DMS153 (cell line): ENCODE measurements at regions not wholly inside any gene's neighbourhood (a gene's known extent, or its start where the extent isn't known, plus 50 kb on each side); places are given as distances from the start of the nearest gene placed in this dataset.
"Not testable (repeated sequence)": the region's sequence is repeated elsewhere in the genome, so short reads cannot be mapped to it uniquely, and the experiment has no call there.

Experiments used
- DNase-seq: peaks from one replicate; lab custom pipeline; 2025; lab: John Stamatoyannopoulos, UW

GRCh38 chr10:129165076-129165720 lies 301.8 kb upstream of the MGMT start:
- no peak for DNase-seq

GRCh38 chr10:129165770-129166169 lies 301.3 kb upstream of the MGMT start:
- no peak for DNase-seq

- no peak for DNase-seq
Measured at GRCh38 chr10:129168660-129169059, 298.4 kb upstream of the MGMT start.

GRCh38 chr10:129169115-129169514 lies 297.9 kb upstream of the MGMT start:
- DNase-seq, result no peak

- DNase-seq, result no peak
Measured at GRCh38 chr10:129170812-129171211, 296.2 kb upstream of the MGMT start.

GRCh38 chr10:129171812-129172211 lies 295.2 kb upstream of the MGMT start:
- no peak for DNase-seq

- DNase-seq, result no peak
Measured at GRCh38 chr10:129174232-129175014, 292.6 kb upstream of the MGMT start.

GRCh38 chr10:129179245-129179971 lies 287.6 kb upstream of the MGMT start:
- DNase-seq, result no peak

- DNase-seq, result no peak
Measured at GRCh38 chr10:129179972-129180678, 286.9 kb upstream of the MGMT start.

- DNase-seq, result no peak
Measured at GRCh38 chr10:129184196-129184595, 282.8 kb upstream of the MGMT start.

GRCh38 chr10:129187331-129187730 lies 279.7 kb upstream of the MGMT start:
- no peak for DNase-seq

- DNase-seq, result no peak
Measured at GRCh38 chr10:129191797-129192196, 275.2 kb upstream of the MGMT start.

GRCh38 chr10:129192344-129193128 lies 274.5 kb upstream of the MGMT start:
- no peak for DNase-seq

- DNase-seq, result no peak
Measured at GRCh38 chr10:129193148-129193547, 273.9 kb upstream of the MGMT start.

GRCh38 chr10:129194181-129194870 lies 272.7 kb upstream of the MGMT start:
- DNase-seq, result no peak

GRCh38 chr10:129199826-129200225 lies 267.2 kb upstream of the MGMT start:
- DNase-seq, result no peak

- DNase-seq, result no peak
Measured at GRCh38 chr10:129203819-129204218, 263.2 kb upstream of the MGMT start.

GRCh38 chr10:129207297-129207696 lies 259.7 kb upstream of the MGMT start:
- no peak for DNase-seq

- DNase-seq, result no peak
Measured at GRCh38 chr10:129210876-129211275, 256.2 kb upstream of the MGMT start.

- DNase-seq, result no peak
Measured at GRCh38 chr10:129213256-129213655, 253.8 kb upstream of the MGMT start.

GRCh38 chr10:129213996-129214395 lies 253.0 kb upstream of the MGMT start:
- not testable (repeated sequence) for DNase-seq
